ENCODE measurements at regions not wholly inside any gene's neighbourhood (a gene's known extent, or its start where the extent isn't known, plus 50 kb on each side); places are given as distances from the start of the nearest gene placed in this dataset.

GRCh38 chrX:75989806-75990590 is 182.9 kb upstream of the PBDC1 start:
- TF ChIP-seq FOXM1 (IDR thresholded peaks at IDR 0.05; ENCODE audit: borderline replicate concordance, low read depth) = no peak
- TF ChIP-seq TCF12 (IDR thresholded peaks at IDR 0.05; ENCODE audit: low read depth) = no peak
- TF ChIP-seq CEBPB (IDR thresholded peaks at IDR 0.05) = no peak
- TF ChIP-seq, protein P1, sequence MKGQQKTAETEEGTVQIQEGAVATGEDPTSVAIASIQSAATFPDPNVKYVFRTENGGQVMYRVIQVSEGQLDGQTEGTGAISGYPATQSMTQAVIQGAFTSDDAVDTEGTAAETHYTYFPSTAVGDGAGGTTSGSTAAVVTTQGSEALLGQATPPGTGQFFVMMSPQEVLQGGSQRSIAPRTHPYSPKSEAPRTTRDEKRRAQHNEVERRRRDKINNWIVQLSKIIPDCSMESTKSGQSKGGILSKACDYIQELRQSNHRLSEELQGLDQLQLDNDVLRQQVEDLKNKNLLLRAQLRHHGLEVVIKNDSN (IDR thresholded peaks at IDR 0.05) = no peak
- TF ChIP-seq NFIC (IDR thresholded peaks at IDR 0.05) = no peak
- no peak for TF ChIP-seq REST (IDR thresholded peaks at IDR 0.05; ENCODE audit: low read depth)

GRCh38 chrX:75997692-75998091 is 175.2 kb upstream of the PBDC1 start:
- TF ChIP-seq REST (IDR thresholded peaks at IDR 0.05; ENCODE audit: low read depth) = no peak
- no peak for TF ChIP-seq CREB1 (IDR thresholded peaks at IDR 0.05; ENCODE audit: low read depth)
- TF ChIP-seq MAX (IDR thresholded peaks at IDR 0.05) = no peak
- no peak for TF ChIP-seq YY1 (IDR thresholded peaks at IDR 0.05; ENCODE audit: low read depth)
- no peak for TF ChIP-seq NFIC (IDR thresholded peaks at IDR 0.05)
- TF ChIP-seq TAF1 (IDR thresholded peaks at IDR 0.05; ENCODE audit: low read depth) = no peak

DNA sequence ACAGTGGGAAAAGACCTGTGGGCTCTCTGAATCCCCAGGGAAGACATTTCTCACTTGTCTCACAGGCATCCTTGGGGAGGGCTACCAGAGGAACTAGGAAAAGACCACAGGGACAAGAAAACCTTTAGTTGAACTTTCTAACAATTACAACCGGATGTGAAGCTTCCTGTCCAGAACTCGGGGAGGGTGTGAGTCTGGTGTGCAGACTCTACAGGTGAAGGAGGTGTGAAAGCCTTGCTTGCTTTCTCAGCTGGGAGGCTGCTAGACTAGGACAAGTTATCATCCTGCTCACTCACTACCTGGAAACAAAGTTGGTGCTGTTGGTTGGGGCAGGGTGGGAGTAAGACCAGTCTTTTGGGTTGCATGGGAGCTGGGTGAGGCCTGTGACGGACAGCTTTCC is 158.5 kb upstream of the PBDC1 start:
- TF ChIP-seq CEBPB (IDR thresholded peaks at IDR 0.05) = no peak
- TF ChIP-seq ZBTB7A (IDR thresholded peaks at IDR 0.05; ENCODE audit: low read depth) = no peak
- TF ChIP-seq REST (IDR thresholded peaks at IDR 0.05; ENCODE audit: low read depth) = no peak
- no peak for TF ChIP-seq RAD21 (IDR thresholded peaks at IDR 0.05; ENCODE audit: low read depth)
- no peak for TF ChIP-seq MAX (IDR thresholded peaks at IDR 0.05)
- no peak for TF ChIP-seq EP300 (IDR thresholded peaks at IDR 0.05; ENCODE audit: borderline replicate concordance)
- TF ChIP-seq, protein P1 (IDR thresholded peaks at IDR 0.05) = no peak
- TF ChIP-seq FOXM1 (IDR thresholded peaks at IDR 0.05; ENCODE audit: borderline replicate concordance, low read depth) = no peak
- TF ChIP-seq TCF12 (IDR thresholded peaks at IDR 0.05; ENCODE audit: low read depth) = no peak
- no peak for TF ChIP-seq CREB1 (IDR thresholded peaks at IDR 0.05; ENCODE audit: low read depth)
- TF ChIP-seq EGR1 (IDR thresholded peaks at IDR 0.05) = no peak
- TF ChIP-seq TEAD4 (IDR thresholded peaks at IDR 0.05) = no peak
- TF ChIP-seq YY1 (IDR thresholded peaks at IDR 0.05; ENCODE audit: low read depth) = no peak
- no peak for TF ChIP-seq NFIC (IDR thresholded peaks at IDR 0.05)
- TF ChIP-seq TAF1 (IDR thresholded peaks at IDR 0.05; ENCODE audit: low read depth) = no peak

DNA sequence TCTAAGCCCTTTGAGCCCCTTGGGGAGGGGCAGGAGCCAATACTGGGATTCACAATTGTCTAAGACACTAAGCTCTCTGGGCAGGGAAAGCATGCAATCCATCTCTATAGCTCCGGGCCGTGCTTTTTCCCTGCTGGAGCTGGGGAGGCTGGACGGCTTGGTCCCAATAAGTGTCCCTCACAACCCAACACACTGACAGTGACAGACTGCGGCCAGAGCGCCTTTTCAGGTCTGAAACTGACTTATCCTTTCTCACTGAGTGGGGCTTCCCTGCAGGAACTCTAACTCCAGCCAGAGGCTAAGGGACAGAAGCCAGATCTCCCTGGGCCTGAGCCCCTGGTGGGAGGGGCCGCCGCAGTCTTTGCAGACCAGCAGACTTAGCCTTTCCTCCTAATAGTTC is 146.6 kb upstream of the PBDC1 start:
- TF ChIP-seq EP300 (IDR thresholded peaks at IDR 0.05; ENCODE audit: borderline replicate concordance) = no peak
- TF ChIP-seq REST (IDR thresholded peaks at IDR 0.05; ENCODE audit: low read depth) = no peak
- no peak for TF ChIP-seq ZBTB7A (IDR thresholded peaks at IDR 0.05; ENCODE audit: low read depth)
- no peak for TF ChIP-seq TEAD4 (IDR thresholded peaks at IDR 0.05)
- TF ChIP-seq TCF12 (IDR thresholded peaks at IDR 0.05; ENCODE audit: low read depth) = no peak
- no peak for TF ChIP-seq CEBPB (IDR thresholded peaks at IDR 0.05)
- no peak for TF ChIP-seq RAD21 (IDR thresholded peaks at IDR 0.05; ENCODE audit: low read depth)
- TF ChIP-seq FOXM1 (IDR thresholded peaks at IDR 0.05; ENCODE audit: borderline replicate concordance, low read depth) = no peak
- TF ChIP-seq MAX (IDR thresholded peaks at IDR 0.05) = no peak
